GM12878 (cell line): ENCODE measurements at regions not wholly inside any gene's neighbourhood (a gene's known extent, or its start where the extent isn't known, plus 50 kb on each side); places are given as distances from the start of the nearest gene placed in this dataset.

Source experiments
- CHD1 ChIP-seq: IDR thresholded peaks from 2 replicates; pipeline ENCODE4 v1.6.1; 2012; ENCODE audit warnings: low read depth, low read length, improper control_type of control experiment
- CTCF ChIP-seq, 3 experiments: IDR thresholded peaks in 2 of 3; conservative IDR thresholded peaks in 1 of 3; 2 replicates each; pipeline ENCODE4 v1.5.1; 2011; ENCODE audit warnings: low read depth in 3 of 3, low read length in 3 of 3, mild to moderate bottlenecking in 3 of 3, control low read depth in 2 of 3, moderate library complexity in 2 of 3, inconsistent platforms in 1 of 3, mixed read lengths in 1 of 3; ENCODE audit not compliant: control insufficient read depth in 2 of 3, insufficient read depth in 1 of 3; ENCODE audit errors: extremely low read depth in 1 of 3
- MAX ChIP-seq: IDR thresholded peaks from 2 replicates; pipeline ENCODE4 v1.6.1; 2012; ENCODE audit warnings: low read depth, low read length, improper control_type of control experiment
- MXI1 ChIP-seq: fragments of 150-350 bp; IDR thresholded peaks from 2 replicates; pipeline ENCODE4 v1.6.1; 2011; ENCODE audit warnings: low read depth, mild to moderate bottlenecking, inconsistent platforms, low read length, improper control_type of control experiment
- PRDM15 ChIP-seq: fragments of 450-650 bp; formaldehyde crosslinking; IDR thresholded peaks from 2 replicates; pipeline ENCODE4 v1.4.0; 2020; ENCODE audit warnings: mild to moderate bottlenecking, moderate library complexity
- RAD21 ChIP-seq: IDR thresholded peaks from 2 replicates; pipeline ENCODE4 v1.6.1; 2011; ENCODE audit warnings: mild to moderate bottlenecking, low read depth, low read length, moderate library complexity; ENCODE audit not compliant: insufficient read depth
- SIN3A ChIP-seq: IDR thresholded peaks from 2 replicates; pipeline ENCODE4 v1.6.1; 2012; ENCODE audit warnings: low read depth, low read length, improper control_type of control experiment
- SREBF1 ChIP-seq: IDR thresholded peaks from 2 replicates; pipeline ENCODE4 v1.6.1; 2012; ENCODE audit warnings: mild to moderate bottlenecking, low read length
- TF ChIP-seq, protein P1 (sequence below): IDR thresholded peaks from 2 replicates; pipeline ENCODE4 v1.6.1; 2012; ENCODE audit warnings: low read length, inconsistent platforms
- TF ChIP-seq, protein P2 (sequence below): fragments of 450-650 bp; IDR thresholded peaks from 2 replicates; pipeline ENCODE4 v1.6.1; 2016; ENCODE audit warnings: mild to moderate bottlenecking
- TF ChIP-seq, protein P3 (sequence below): IDR thresholded peaks from 2 replicates; pipeline ENCODE4 v1.6.1; 2011; ENCODE audit warnings: borderline replicate concordance, low read depth, mild to moderate bottlenecking, moderate library complexity, low read length; ENCODE audit not compliant: insufficient read depth, poor library complexity, severe bottlenecking
- TF ChIP-seq, protein P4 (sequence below): fragments of 450-650 bp; IDR thresholded peaks from 2 replicates; pipeline ENCODE4 v1.6.1; 2014; ENCODE audit warnings: mild to moderate bottlenecking

GRCh38 chr10:83538047-83538446 lies 601.3 kb upstream of the GHITM start:
- TF ChIP-seq CTCF (IDR thresholded peaks at IDR 0.05 in 2 of 3, conservative IDR thresholded peaks at IDR 0.05 in 1 of 3; ENCODE audit: control insufficient read depth in 2 of 3, extremely low read depth in 1 of 3, insufficient read depth in 1 of 3, low read depth in 3 of 3, low read length in 3 of 3) (no peak), RAD21 (no peak), MXI1 (no peak), SIN3A (no peak), CHD1 (no peak), MAX (no peak), SREBF1 (no peak), PRDM15 (CRISPR knock-in tag) (no peak)
- TF ChIP-seq, protein P1, sequence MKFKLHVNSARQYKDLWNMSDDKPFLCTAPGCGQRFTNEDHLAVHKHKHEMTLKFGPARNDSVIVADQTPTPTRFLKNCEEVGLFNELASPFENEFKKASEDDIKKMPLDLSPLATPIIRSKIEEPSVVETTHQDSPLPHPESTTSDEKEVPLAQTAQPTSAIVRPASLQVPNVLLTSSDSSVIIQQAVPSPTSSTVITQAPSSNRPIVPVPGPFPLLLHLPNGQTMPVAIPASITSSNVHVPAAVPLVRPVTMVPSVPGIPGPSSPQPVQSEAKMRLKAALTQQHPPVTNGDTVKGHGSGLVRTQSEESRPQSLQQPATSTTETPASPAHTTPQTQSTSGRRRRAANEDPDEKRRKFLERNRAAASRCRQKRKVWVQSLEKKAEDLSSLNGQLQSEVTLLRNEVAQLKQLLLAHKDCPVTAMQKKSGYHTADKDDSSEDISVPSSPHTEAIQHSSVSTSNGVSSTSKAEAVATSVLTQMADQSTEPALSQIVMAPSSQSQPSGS = no peak
- TF ChIP-seq, protein P2, sequence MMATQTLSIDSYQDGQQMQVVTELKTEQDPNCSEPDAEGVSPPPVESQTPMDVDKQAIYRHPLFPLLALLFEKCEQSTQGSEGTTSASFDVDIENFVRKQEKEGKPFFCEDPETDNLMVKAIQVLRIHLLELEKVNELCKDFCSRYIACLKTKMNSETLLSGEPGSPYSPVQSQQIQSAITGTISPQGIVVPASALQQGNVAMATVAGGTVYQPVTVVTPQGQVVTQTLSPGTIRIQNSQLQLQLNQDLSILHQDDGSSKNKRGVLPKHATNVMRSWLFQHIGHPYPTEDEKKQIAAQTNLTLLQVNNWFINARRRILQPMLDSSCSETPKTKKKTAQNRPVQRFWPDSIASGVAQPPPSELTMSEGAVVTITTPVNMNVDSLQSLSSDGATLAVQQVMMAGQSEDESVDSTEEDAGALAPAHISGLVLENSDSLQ = no peak
- TF ChIP-seq, protein P3, sequence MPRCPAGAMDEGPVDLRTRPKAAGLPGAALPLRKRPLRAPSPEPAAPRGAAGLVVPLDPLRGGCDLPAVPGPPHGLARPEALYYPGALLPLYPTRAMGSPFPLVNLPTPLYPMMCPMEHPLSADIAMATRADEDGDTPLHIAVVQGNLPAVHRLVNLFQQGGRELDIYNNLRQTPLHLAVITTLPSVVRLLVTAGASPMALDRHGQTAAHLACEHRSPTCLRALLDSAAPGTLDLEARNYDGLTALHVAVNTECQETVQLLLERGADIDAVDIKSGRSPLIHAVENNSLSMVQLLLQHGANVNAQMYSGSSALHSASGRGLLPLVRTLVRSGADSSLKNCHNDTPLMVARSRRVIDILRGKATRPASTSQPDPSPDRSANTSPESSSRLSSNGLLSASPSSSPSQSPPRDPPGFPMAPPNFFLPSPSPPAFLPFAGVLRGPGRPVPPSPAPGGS = no peak
- TF ChIP-seq, protein P4, sequence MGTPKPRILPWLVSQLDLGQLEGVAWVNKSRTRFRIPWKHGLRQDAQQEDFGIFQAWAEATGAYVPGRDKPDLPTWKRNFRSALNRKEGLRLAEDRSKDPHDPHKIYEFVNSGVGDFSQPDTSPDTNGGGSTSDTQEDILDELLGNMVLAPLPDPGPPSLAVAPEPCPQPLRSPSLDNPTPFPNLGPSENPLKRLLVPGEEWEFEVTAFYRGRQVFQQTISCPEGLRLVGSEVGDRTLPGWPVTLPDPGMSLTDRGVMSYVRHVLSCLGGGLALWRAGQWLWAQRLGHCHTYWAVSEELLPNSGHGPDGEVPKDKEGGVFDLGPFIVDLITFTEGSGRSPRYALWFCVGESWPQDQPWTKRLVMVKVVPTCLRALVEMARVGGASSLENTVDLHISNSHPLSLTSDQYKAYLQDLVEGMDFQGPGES = no peak
